ENCODE measurements at regions not wholly inside any gene's neighbourhood (a gene's known extent, or its start where the extent isn't known, plus 50 kb on each side); places are given as distances from the start of the nearest gene placed in this dataset.

GRCh38 chr5:125011419-125011818, 265.0 kb upstream of the ZNF608 start:
- Histone ChIP-seq H3K9ac (ENCODE audit: low read length) (no peak overlapping the region), H3K4me3 (ENCODE audit: low read depth, low read length) (no peak overlapping the region), H3K4me1 (ENCODE audit: control insufficient read depth, insufficient read depth, low read length) (peaks cover 6% of the 10 kb centered on the region), H3K27me3 (ENCODE audit: control insufficient read depth, insufficient read depth, low read length) (no peaks in the 10 kb centered on the region), H3K36me3 (ENCODE audit: control insufficient read depth, insufficient read depth, low read length) (no peaks in the 10 kb centered on the region), H3K27ac (ENCODE audit: low read depth, low read length) (no peak overlapping the region), H3K9me3 (ENCODE audit: control insufficient read depth, insufficient read depth, low read depth, low read length) (no peaks in the 10 kb centered on the region)

GRCh38 chr5:125011947-125012346, 265.5 kb upstream of the ZNF608 start:
- H3K27me3 ChIP-seq (ENCODE audit: control insufficient read depth, insufficient read depth, low read length), result no peaks in the 10 kb centered on the region
- peaks cover 1% of the 10 kb centered on the region; the same call in 1 of the 2 replicates for H3K4me1 ChIP-seq (ENCODE audit: control insufficient read depth, insufficient read depth, low read length)
- H3K9me3 ChIP-seq (ENCODE audit: control insufficient read depth, insufficient read depth, low read depth, low read length), result no peaks in the 10 kb centered on the region
- no peak overlapping the region for H3K9ac ChIP-seq (ENCODE audit: low read length)
- H3K36me3 ChIP-seq (ENCODE audit: control insufficient read depth, insufficient read depth, low read length), result no peaks in the 10 kb centered on the region
- no peak overlapping the region for H3K27ac ChIP-seq (ENCODE audit: low read depth, low read length)
- H3K4me3 ChIP-seq (ENCODE audit: low read depth, low read length), result no peak overlapping the region

- Histone ChIP-seq H3K27ac (ENCODE audit: low read depth, low read length) (no peak overlapping the region), H3K9me3 (ENCODE audit: control insufficient read depth, insufficient read depth, low read depth, low read length) (no peaks in the 10 kb centered on the region)
Measured at GRCh38 chr5:125012727-125013451, 266.4 kb upstream of the ZNF608 start.

GRCh38 chr5:125014202-125014601, 267.8 kb upstream of the ZNF608 start:
- H3K4me3 ChIP-seq (ENCODE audit: low read depth, low read length), result no peak overlapping the region
- H3K36me3 ChIP-seq (ENCODE audit: control insufficient read depth, insufficient read depth, low read length), result no peaks in the 10 kb centered on the region
- H3K9me3 ChIP-seq (ENCODE audit: control insufficient read depth, insufficient read depth, low read depth, low read length), result no peaks in the 10 kb centered on the region
- H3K27ac ChIP-seq (ENCODE audit: low read depth, low read length), result no peak overlapping the region
- no peaks in the 10 kb centered on the region for H3K27me3 ChIP-seq (ENCODE audit: control insufficient read depth, insufficient read depth, low read length)
- H3K4me1 ChIP-seq (ENCODE audit: control insufficient read depth, insufficient read depth, low read length), result no peaks in the 10 kb centered on the region; the same call in 1 of the 2 replicates
- H3K9ac ChIP-seq (ENCODE audit: low read length), result no peak overlapping the region

More at GRCh38 chr5:125012727-125013451, 266.4 kb upstream of the ZNF608 start:
- Histone ChIP-seq H3K4me1 (ENCODE audit: control insufficient read depth, insufficient read depth, low read length) (no peaks in the 10 kb centered on the region; the same call in 1 of the 2 replicates), H3K4me3 (ENCODE audit: low read depth, low read length) (no peak overlapping the region), H3K9ac (ENCODE audit: low read length) (no peak overlapping the region), H3K36me3 (ENCODE audit: control insufficient read depth, insufficient read depth, low read length) (no peaks in the 10 kb centered on the region), H3K27me3 (ENCODE audit: control insufficient read depth, insufficient read depth, low read length) (no peaks in the 10 kb centered on the region)

- Histone ChIP-seq H3K36me3 (ENCODE audit: control insufficient read depth, insufficient read depth, low read length) (no peaks in the 10 kb centered on the region), H3K4me1 (ENCODE audit: control insufficient read depth, insufficient read depth, low read length) (no peaks in the 10 kb centered on the region; the same call in 1 of the 2 replicates), H3K27me3 (ENCODE audit: control insufficient read depth, insufficient read depth, low read length) (no peaks in the 10 kb centered on the region), H3K27ac (ENCODE audit: low read depth, low read length) (no peak overlapping the region), H3K4me3 (ENCODE audit: low read depth, low read length) (no peak overlapping the region), H3K9me3 (ENCODE audit: control insufficient read depth, insufficient read depth, low read depth, low read length) (no peaks in the 10 kb centered on the region), H3K9ac (ENCODE audit: low read length) (no peak overlapping the region)
Measured at GRCh38 chr5:125017796-125018195, 271.4 kb upstream of the ZNF608 start.

- H3K4me1 ChIP-seq (ENCODE audit: control insufficient read depth, insufficient read depth, low read length), result peaks cover 8% of the 10 kb centered on the region
- no peak overlapping the region for H3K9ac ChIP-seq (ENCODE audit: low read length)
- no peaks in the 10 kb centered on the region for H3K36me3 ChIP-seq (ENCODE audit: control insufficient read depth, insufficient read depth, low read length)
- no peak overlapping the region for H3K4me3 ChIP-seq (ENCODE audit: low read depth, low read length)
- no peaks in the 10 kb centered on the region for H3K27me3 ChIP-seq (ENCODE audit: control insufficient read depth, insufficient read depth, low read length)
- no peaks in the 10 kb centered on the region for H3K9me3 ChIP-seq (ENCODE audit: control insufficient read depth, insufficient read depth, low read depth, low read length)
- H3K27ac ChIP-seq (ENCODE audit: low read depth, low read length), result no peak overlapping the region
Measured at GRCh38 chr5:125023673-125024072, 277.2 kb upstream of the ZNF608 start.

- no peaks in the 10 kb centered on the region for H3K36me3 ChIP-seq (ENCODE audit: control insufficient read depth, insufficient read depth, low read length)
- H3K27ac ChIP-seq (ENCODE audit: low read depth, low read length), result no peak overlapping the region
- no peak overlapping the region for H3K9ac ChIP-seq (ENCODE audit: low read length)
- H3K4me1 ChIP-seq (ENCODE audit: control insufficient read depth, insufficient read depth, low read length), result peaks cover 8% of the 10 kb centered on the region
- H3K27me3 ChIP-seq (ENCODE audit: control insufficient read depth, insufficient read depth, low read length), result no peaks in the 10 kb centered on the region
- H3K9me3 ChIP-seq (ENCODE audit: control insufficient read depth, insufficient read depth, low read depth, low read length), result no peaks in the 10 kb centered on the region
- no peak overlapping the region for H3K4me3 ChIP-seq (ENCODE audit: low read depth, low read length)
Measured at GRCh38 chr5:125026867-125027731, 280.7 kb upstream of the ZNF608 start.

GRCh38 chr5:125032286-125032685, 285.8 kb upstream of the ZNF608 start:
- H3K4me1 ChIP-seq (ENCODE audit: control insufficient read depth, insufficient read depth, low read length), result peaks cover 5% of the 10 kb centered on the region
- H3K9ac ChIP-seq (ENCODE audit: low read length), result no peak overlapping the region
- no peak overlapping the region for H3K27ac ChIP-seq (ENCODE audit: low read depth, low read length)
- no peaks in the 10 kb centered on the region for H3K9me3 ChIP-seq (ENCODE audit: control insufficient read depth, insufficient read depth, low read depth, low read length)
- no peak overlapping the region for H3K4me3 ChIP-seq (ENCODE audit: low read depth, low read length)
- H3K36me3 ChIP-seq (ENCODE audit: control insufficient read depth, insufficient read depth, low read length), result no peaks in the 10 kb centered on the region
- no peaks in the 10 kb centered on the region for H3K27me3 ChIP-seq (ENCODE audit: control insufficient read depth, insufficient read depth, low read length)

- H3K4me1 ChIP-seq (ENCODE audit: control insufficient read depth, insufficient read depth, low read length), result peaks cover 5% of the 10 kb centered on the region
- no peaks in the 10 kb centered on the region for H3K27me3 ChIP-seq (ENCODE audit: control insufficient read depth, insufficient read depth, low read length)
- H3K4me3 ChIP-seq (ENCODE audit: low read depth, low read length), result no peak overlapping the region
- no peaks in the 10 kb centered on the region for H3K36me3 ChIP-seq (ENCODE audit: control insufficient read depth, insufficient read depth, low read length)
- H3K27ac ChIP-seq (ENCODE audit: low read depth, low read length), result no peak overlapping the region
- H3K9me3 ChIP-seq (ENCODE audit: control insufficient read depth, insufficient read depth, low read depth, low read length), result no peaks in the 10 kb centered on the region
- no peak overlapping the region for H3K9ac ChIP-seq (ENCODE audit: low read length)
Measured at GRCh38 chr5:125033602-125034001, 287.2 kb upstream of the ZNF608 start.

GRCh38 chr5:125034331-125034730, 287.9 kb upstream of the ZNF608 start:
- no peak overlapping the region for H3K27ac ChIP-seq (ENCODE audit: low read depth, low read length)
- no peak overlapping the region for H3K4me3 ChIP-seq (ENCODE audit: low read depth, low read length)
- H3K4me1 ChIP-seq (ENCODE audit: control insufficient read depth, insufficient read depth, low read length), result peaks cover 5% of the 10 kb centered on the region
- H3K27me3 ChIP-seq (ENCODE audit: control insufficient read depth, insufficient read depth, low read length), result no peaks in the 10 kb centered on the region
- H3K9me3 ChIP-seq (ENCODE audit: control insufficient read depth, insufficient read depth, low read depth, low read length), result no peaks in the 10 kb centered on the region
- H3K9ac ChIP-seq (ENCODE audit: low read length), result no peak overlapping the region
- no peaks in the 10 kb centered on the region for H3K36me3 ChIP-seq (ENCODE audit: control insufficient read depth, insufficient read depth, low read length)

- Histone ChIP-seq H3K27ac (ENCODE audit: low read depth, low read length) (no peak overlapping the region), H3K4me3 (ENCODE audit: low read depth, low read length) (no peak overlapping the region), H3K4me1 (ENCODE audit: control insufficient read depth, insufficient read depth, low read length) (peaks cover 6% of the 10 kb centered on the region), H3K36me3 (ENCODE audit: control insufficient read depth, insufficient read depth, low read length) (no peaks in the 10 kb centered on the region), H3K9me3 (ENCODE audit: control insufficient read depth, insufficient read depth, low read depth, low read length) (no peaks in the 10 kb centered on the region), H3K27me3 (ENCODE audit: control insufficient read depth, insufficient read depth, low read length) (no peaks in the 10 kb centered on the region), H3K9ac (ENCODE audit: low read length) (no peak overlapping the region)
Measured at GRCh38 chr5:125036494-125036893, 290.1 kb upstream of the ZNF608 start.

Measured in HUES6 (cell line).